ENCODE measurements at regions not wholly inside any gene's neighbourhood (a gene's known extent, or its start where the extent isn't known, plus 50 kb on each side); places are given as distances from the start of the nearest gene placed in this dataset.

- Mint-ChIP-seq H3K9me3 (no peaks in the 10 kb centered on the region), H3K27ac (no peak overlapping the region), H3K36me3 (ENCODE audit: low read depth) (peaks cover 42% of the 10 kb centered on the region), H3K4me3 (no peak overlapping the region), H3K27me3 (ENCODE audit: insufficient read depth) (no peaks in the 10 kb centered on the region), H3K4me1 (ENCODE audit: low read depth) (peaks cover 2% of the 10 kb centered on the region)
- DNase-seq (ENCODE audit: low spot score) = no peak
- intact Hi-C loops (cut with micrococcal nuclease) = no loop called here
These were observed 78.7 kb downstream of the SYNE3 start for GRCh38 chr14:95437715-95438114.

GRCh38 chr14:95436354-95436753 is 80.1 kb downstream of the SYNE3 start:
- no peaks in the 10 kb centered on the region for H3K9me3 Mint-ChIP-seq
- intact Hi-C loops (cut with micrococcal nuclease) = no loop called here
- no peak overlapping the region for H3K27ac Mint-ChIP-seq
- H3K27me3 Mint-ChIP-seq (ENCODE audit: insufficient read depth) = no peaks in the 10 kb centered on the region
- no peaks in the 10 kb centered on the region for H3K4me1 Mint-ChIP-seq (ENCODE audit: low read depth)
- H3K4me3 Mint-ChIP-seq = no peak overlapping the region
- DNase-seq (ENCODE audit: low spot score) = no peak
- H3K36me3 Mint-ChIP-seq (ENCODE audit: low read depth) = peaks cover 45% of the 10 kb centered on the region

GRCh38 chr14:95434121-95434520 is 82.3 kb downstream of the SYNE3 start:
- Mint-ChIP-seq H3K36me3 (ENCODE audit: low read depth) (peaks cover 43% of the 10 kb centered on the region), H3K27me3 (ENCODE audit: insufficient read depth) (no peaks in the 10 kb centered on the region), H3K27ac (no peak overlapping the region), H3K4me1 (ENCODE audit: low read depth) (no peaks in the 10 kb centered on the region), H3K4me3 (no peak overlapping the region), H3K9me3 (no peaks in the 10 kb centered on the region)
- no peak for DNase-seq (ENCODE audit: low spot score)
- intact Hi-C loops (cut with micrococcal nuclease) = no loop called here

GRCh38 chr14:95433094-95433478 is 83.4 kb downstream of the SYNE3 start:
- intact Hi-C loops (cut with micrococcal nuclease) = no loop called here
- H3K36me3 Mint-ChIP-seq (ENCODE audit: low read depth) = peaks cover 43% of the 10 kb centered on the region

GRCh38 chr14:95432144-95433093 is 84.0 kb downstream of the SYNE3 start:
- H3K4me3 Mint-ChIP-seq = no peak overlapping the region
- H3K4me1 Mint-ChIP-seq (ENCODE audit: low read depth) = no peaks in the 10 kb centered on the region
- peak overlapping the region; percentile 48 for H3K27ac Mint-ChIP-seq
- no peaks in the 10 kb centered on the region for H3K27me3 Mint-ChIP-seq (ENCODE audit: insufficient read depth)
- intact Hi-C loops (cut with micrococcal nuclease) = no loop called here
- H3K36me3 Mint-ChIP-seq (ENCODE audit: low read depth) = peaks cover 44% of the 10 kb centered on the region
- no peak for DNase-seq (ENCODE audit: low spot score)
- H3K9me3 Mint-ChIP-seq = no peaks in the 10 kb centered on the region

More at GRCh38 chr14:95433094-95433478, 83.4 kb downstream of the SYNE3 start:
- no peaks in the 10 kb centered on the region for H3K9me3 Mint-ChIP-seq
- DNase-seq (ENCODE audit: low spot score) = no peak
- no peak overlapping the region for H3K27ac Mint-ChIP-seq
- H3K4me3 Mint-ChIP-seq = no peak overlapping the region
- H3K4me1 Mint-ChIP-seq (ENCODE audit: low read depth) = no peaks in the 10 kb centered on the region
- no peaks in the 10 kb centered on the region for H3K27me3 Mint-ChIP-seq (ENCODE audit: insufficient read depth)

- no peaks in the 10 kb centered on the region for H3K9me3 Mint-ChIP-seq
- no peak for DNase-seq (ENCODE audit: low spot score)
- no peak overlapping the region for H3K4me3 Mint-ChIP-seq
- peaks cover 34% of the 10 kb centered on the region for H3K36me3 Mint-ChIP-seq (ENCODE audit: low read depth)
- no peaks in the 10 kb centered on the region for H3K4me1 Mint-ChIP-seq (ENCODE audit: low read depth)
- intact Hi-C loops (cut with micrococcal nuclease) = no loop called here
- H3K27me3 Mint-ChIP-seq (ENCODE audit: insufficient read depth) = no peaks in the 10 kb centered on the region
- H3K27ac Mint-ChIP-seq = peak overlapping the region; percentile 48
These were observed 85.0 kb downstream of the SYNE3 start for GRCh38 chr14:95431199-95432143.

- H3K27me3 Mint-ChIP-seq (ENCODE audit: insufficient read depth) = no peaks in the 10 kb centered on the region
- no peaks in the 10 kb centered on the region for H3K4me1 Mint-ChIP-seq (ENCODE audit: low read depth)
- H3K36me3 Mint-ChIP-seq (ENCODE audit: low read depth) = peaks cover 30% of the 10 kb centered on the region
- H3K27ac Mint-ChIP-seq = no peak overlapping the region
- intact Hi-C loops (cut with micrococcal nuclease) = no loop called here
- H3K4me3 Mint-ChIP-seq = no peak overlapping the region
- DNase-seq (ENCODE audit: low spot score) = no peak
- no peaks in the 10 kb centered on the region for H3K9me3 Mint-ChIP-seq
These were observed 87.9 kb downstream of the SYNE3 start for GRCh38 chr14:95428557-95428956.

- H3K36me3 Mint-ChIP-seq (ENCODE audit: low read depth) = peaks cover 35% of the 10 kb centered on the region
- DNase-seq (ENCODE audit: low spot score) = no peak
- intact Hi-C loops (cut with micrococcal nuclease) = no loop called here
- no peak overlapping the region for H3K4me3 Mint-ChIP-seq
- H3K9me3 Mint-ChIP-seq = peaks cover 6% of the 10 kb centered on the region
- no peaks in the 10 kb centered on the region for H3K27me3 Mint-ChIP-seq (ENCODE audit: insufficient read depth)
- H3K27ac Mint-ChIP-seq = no peak overlapping the region
- H3K4me1 Mint-ChIP-seq (ENCODE audit: low read depth) = no peaks in the 10 kb centered on the region
These were observed 90.4 kb downstream of the SYNE3 start for GRCh38 chr14:95426116-95426475.

- H3K27ac Mint-ChIP-seq = no peak overlapping the region
- H3K36me3 Mint-ChIP-seq (ENCODE audit: low read depth) = peaks cover 41% of the 10 kb centered on the region
- H3K27me3 Mint-ChIP-seq (ENCODE audit: insufficient read depth) = no peaks in the 10 kb centered on the region
- intact Hi-C loops (cut with micrococcal nuclease) = no loop called here
- DNase-seq (ENCODE audit: low spot score) = no peak
- no peaks in the 10 kb centered on the region for H3K4me1 Mint-ChIP-seq (ENCODE audit: low read depth)
- H3K9me3 Mint-ChIP-seq = peaks cover 6% of the 10 kb centered on the region
- no peak overlapping the region for H3K4me3 Mint-ChIP-seq
These were observed 90.9 kb downstream of the SYNE3 start for GRCh38 chr14:95425369-95426115.

- intact Hi-C loops (cut with micrococcal nuclease) = no loop called here
- Mint-ChIP-seq H3K4me1 (ENCODE audit: low read depth) (no peaks in the 10 kb centered on the region), H3K36me3 (ENCODE audit: low read depth) (peaks cover 47% of the 10 kb centered on the region), H3K4me3 (no peak overlapping the region), H3K27ac (no peak overlapping the region), H3K9me3 (peaks cover 6% of the 10 kb centered on the region), H3K27me3 (ENCODE audit: insufficient read depth) (no peaks in the 10 kb centered on the region)
- no peak for DNase-seq (ENCODE audit: low spot score)
These were observed 91.9 kb downstream of the SYNE3 start for GRCh38 chr14:95424529-95424928.

GRCh38 chr14:95421741-95422140 is 94.7 kb downstream of the SYNE3 start:
- Mint-ChIP-seq H3K4me1 (ENCODE audit: low read depth) (no peaks in the 10 kb centered on the region), H3K36me3 (ENCODE audit: low read depth) (peaks cover 63% of the 10 kb centered on the region), H3K4me3 (no peak overlapping the region), H3K9me3 (peaks cover 6% of the 10 kb centered on the region), H3K27me3 (ENCODE audit: insufficient read depth) (no peaks in the 10 kb centered on the region), H3K27ac (no peak overlapping the region)
- intact Hi-C loops (cut with micrococcal nuclease) = no loop called here
- no peak for DNase-seq (ENCODE audit: low spot score)

- Mint-ChIP-seq H3K4me1 (ENCODE audit: low read depth) (no peaks in the 10 kb centered on the region), H3K36me3 (ENCODE audit: low read depth) (peaks cover 58% of the 10 kb centered on the region), H3K9me3 (peaks cover 6% of the 10 kb centered on the region), H3K4me3 (no peak overlapping the region), H3K27me3 (ENCODE audit: insufficient read depth) (no peaks in the 10 kb centered on the region), H3K27ac (no peak overlapping the region)
- DNase-seq (ENCODE audit: low spot score) = no peak
- intact Hi-C loops (cut with micrococcal nuclease) = no loop called here
These were observed 96.4 kb downstream of the SYNE3 start for GRCh38 chr14:95420060-95420459.

All from activated T-helper 1 cell treated with anti-CD3 and anti-CD28 coated beads, Interleukin-12 subunit alpha, Interleukin-12 subunit beta, Interleukin-2, Interleukin-4 antibody, amounts not matched to agents 30 ng/mL and 10 ng/mL and 1 ng/mL, durations not matched to agents 14 hours and 24 hours and 36 hours (primary cell).